AG10803 (cell line): ENCODE measurements at regions not wholly inside any gene's neighbourhood (a gene's known extent, or its start where the extent isn't known, plus 50 kb on each side); places are given as distances from the start of the nearest gene placed in this dataset.

Experiments
- DNase-seq: peaks from one replicate; pipeline ENCODE4 v3.0.0; 2010; ENCODE audit warnings: low read depth
- H3K4me3 ChIP-seq: 2 replicates; pipeline ENCODE4 v1.5.1; 2011; ENCODE audit warnings: mild to moderate bottlenecking, low read length, control low read depth
- CTCF ChIP-seq: conservative IDR thresholded peaks from 2 replicates; pipeline ENCODE4 v1.5.1; 2011; ENCODE audit warnings: mild to moderate bottlenecking, low read length, control low read depth, inconsistent platforms

GRCh38 chr2:52335727-52336126, 1303.8 kb upstream of the NRXN1 start:
- no peak overlapping the region for H3K4me3 ChIP-seq
- TF ChIP-seq CTCF, result no peak
- no peak for DNase-seq

- H3K4me3 ChIP-seq, result no peak overlapping the region
- TF ChIP-seq CTCF, result no peak
- DNase-seq, result no peak
Measured at GRCh38 chr2:52334185-52334584, 1302.3 kb upstream of the NRXN1 start.

GRCh38 chr2:52327641-52328040, 1295.7 kb upstream of the NRXN1 start:
- DNase-seq, result no peak
- no peak for TF ChIP-seq CTCF
- H3K4me3 ChIP-seq, result no peak overlapping the region

GRCh38 chr2:52314231-52314630, 1282.3 kb upstream of the NRXN1 start:
- TF ChIP-seq CTCF, result no peak
- no peak for DNase-seq
- no peak overlapping the region for H3K4me3 ChIP-seq

GRCh38 chr2:52312486-52312885, 1280.6 kb upstream of the NRXN1 start:
- DNase-seq, result no peak
- H3K4me3 ChIP-seq, result no peak overlapping the region

GRCh38 chr2:52311862-52312261, 1279.9 kb upstream of the NRXN1 start:
- no peak for DNase-seq
- H3K4me3 ChIP-seq, result no peak overlapping the region
- TF ChIP-seq CTCF, result no peak

More at GRCh38 chr2:52312486-52312885, 1280.6 kb upstream of the NRXN1 start:
- TF ChIP-seq CTCF, result no peak

- no peak for DNase-seq
- TF ChIP-seq CTCF, result no peak
- H3K4me3 ChIP-seq, result no peak overlapping the region
Measured at GRCh38 chr2:52308156-52308555, 1276.2 kb upstream of the NRXN1 start.
